ENCODE measurements at regions not wholly inside any gene's neighbourhood (a gene's known extent, or its start where the extent isn't known, plus 50 kb on each side); places are given as distances from the start of the nearest gene placed in this dataset.

DNA sequence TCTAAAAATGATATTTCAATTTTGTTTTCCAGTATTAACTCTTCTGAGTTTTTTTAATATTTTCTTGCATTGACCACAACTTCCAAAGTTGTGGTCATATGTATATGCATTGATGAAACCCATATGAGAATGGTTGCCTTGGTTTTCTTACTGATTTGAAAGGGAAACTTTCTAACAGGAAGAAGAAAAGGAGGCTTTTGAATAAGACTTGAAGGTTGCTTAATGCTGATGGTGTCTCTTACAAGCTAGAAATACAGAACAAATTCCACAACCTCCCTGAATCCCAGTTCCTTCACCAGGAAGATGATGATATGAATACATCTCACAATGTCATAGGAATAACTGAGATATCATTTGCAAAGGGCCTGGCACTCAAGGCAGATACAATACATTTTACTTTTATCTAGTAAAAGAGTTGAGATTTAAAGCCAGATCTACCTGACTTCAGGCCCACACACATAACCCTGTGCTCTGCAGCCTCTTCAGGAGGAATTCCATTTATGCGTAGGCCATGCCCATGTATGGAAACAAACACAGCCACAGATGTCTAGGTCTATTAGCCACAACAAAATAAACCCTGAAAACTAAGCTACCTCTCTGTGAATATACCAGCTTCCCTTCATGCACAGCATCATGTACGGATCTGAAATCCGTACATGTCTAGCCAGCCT, 165.4 kb upstream of the PLEKHG7 start:
- CTCF ChIA-PET = interaction anchor here (0.7 kb wide), 1 partner anchor 19 kb away, joined by 3 read pairs; no protein-coding TSS in a partner anchor
- no peak for TF ChIP-seq CTCF (IDR thresholded peaks at IDR 0.05; ENCODE audit: unreplicated experiment)
- no peak overlapping the region for H3K27ac Mint-ChIP-seq (ENCODE audit: low read depth, unreplicated experiment)
- H3K9me3 Mint-ChIP-seq (ENCODE audit: unreplicated experiment) = no peaks in the 10 kb centered on the region
- H3K4me3 Mint-ChIP-seq (ENCODE audit: unreplicated experiment) = no peak overlapping the region
- POLR2A ChIA-PET = no interaction called here
- no TSS peak for BruUV-seq (replicated peaks)
- no peak for DNase-seq (ENCODE audit: unreplicated experiment)
- no peaks in the 10 kb centered on the region for H3K27me3 Mint-ChIP-seq (ENCODE audit: insufficient read depth, unreplicated experiment)
- intact Hi-C loops (cut with micrococcal nuclease) = no loop called here
- peaks cover 9% of the 10 kb centered on the region for H3K4me1 Mint-ChIP-seq (ENCODE audit: insufficient read depth, unreplicated experiment)
- H3K36me3 Mint-ChIP-seq (ENCODE audit: insufficient read depth, unreplicated experiment) = no peaks in the 10 kb centered on the region

DNA sequence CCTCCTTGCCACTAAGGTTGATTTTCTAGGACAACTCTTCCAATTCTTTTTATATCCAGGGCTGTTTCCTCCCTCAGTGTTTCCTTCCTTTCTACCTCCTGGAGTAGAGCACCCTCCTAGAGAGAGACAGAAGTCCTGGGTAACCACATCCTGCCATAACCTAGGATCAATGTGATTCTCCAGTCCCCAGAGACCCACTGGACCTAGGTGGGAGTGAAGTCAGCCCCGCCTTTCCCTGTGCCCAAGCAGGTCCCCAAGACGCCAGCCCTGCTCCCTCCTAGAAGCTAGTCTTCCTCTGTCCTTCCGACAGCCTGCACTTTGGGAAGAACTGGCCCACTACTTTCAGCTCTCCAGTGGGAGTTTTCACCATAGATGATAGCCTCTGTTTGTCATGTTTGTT, 166.8 kb upstream of the PLEKHG7 start:
- no peaks in the 10 kb centered on the region for H3K27me3 Mint-ChIP-seq (ENCODE audit: insufficient read depth, unreplicated experiment)
- BruUV-seq (replicated peaks) = no TSS peak
- no peaks in the 10 kb centered on the region for H3K9me3 Mint-ChIP-seq (ENCODE audit: unreplicated experiment)
- peaks cover 9% of the 10 kb centered on the region for H3K4me1 Mint-ChIP-seq (ENCODE audit: insufficient read depth, unreplicated experiment)
- no peaks in the 10 kb centered on the region for H3K36me3 Mint-ChIP-seq (ENCODE audit: insufficient read depth, unreplicated experiment)
- no peak for DNase-seq (ENCODE audit: unreplicated experiment)
- ChIA-PET POLR2A (no interaction called here), CTCF (interaction anchor here (0.6 kb wide), 1 partner anchor 9 kb away, joined by 3 read pairs; no protein-coding TSS in a partner anchor)
- TF ChIP-seq CTCF (IDR thresholded peaks at IDR 0.05; ENCODE audit: unreplicated experiment) = no peak
- intact Hi-C loops (cut with micrococcal nuclease) = no loop called here
- H3K27ac Mint-ChIP-seq (ENCODE audit: low read depth, unreplicated experiment) = no peak overlapping the region
- H3K4me3 Mint-ChIP-seq (ENCODE audit: unreplicated experiment) = no peak overlapping the region

DNA sequence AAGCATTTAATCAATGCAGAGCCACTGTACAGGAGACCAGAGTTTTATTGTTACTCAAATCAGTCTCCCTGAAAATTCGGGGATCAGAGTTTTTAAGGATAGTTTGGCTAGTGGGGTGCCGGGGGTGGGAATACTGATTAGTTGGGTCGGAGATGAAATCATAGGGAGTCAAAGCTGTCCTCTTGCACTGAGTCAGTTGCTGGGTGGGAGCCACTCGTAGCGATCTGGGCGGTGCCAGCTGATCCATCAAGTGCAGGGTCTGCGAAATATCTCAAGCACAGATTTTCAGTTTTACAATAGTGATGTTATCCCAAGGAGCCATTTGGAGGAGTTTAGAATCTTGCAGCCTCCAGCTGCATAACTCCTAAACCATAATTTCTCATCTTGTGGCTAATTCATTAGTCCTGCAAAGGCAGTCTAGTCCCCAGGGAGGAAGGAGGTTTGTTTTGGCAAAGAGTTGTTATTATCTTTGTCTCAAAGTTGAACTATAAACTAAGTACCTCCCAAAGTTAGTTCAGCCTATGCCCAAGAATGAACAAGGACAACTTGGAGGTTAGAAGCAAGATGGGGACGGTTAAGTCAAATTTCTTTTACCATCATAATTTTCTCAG, 169.4 kb upstream of the PLEKHG7 start:
- no TSS peak for BruUV-seq (replicated peaks)
- POLR2A ChIA-PET = no interaction called here
- TF ChIP-seq CTCF (IDR thresholded peaks at IDR 0.05; ENCODE audit: unreplicated experiment) = no peak

DNA sequence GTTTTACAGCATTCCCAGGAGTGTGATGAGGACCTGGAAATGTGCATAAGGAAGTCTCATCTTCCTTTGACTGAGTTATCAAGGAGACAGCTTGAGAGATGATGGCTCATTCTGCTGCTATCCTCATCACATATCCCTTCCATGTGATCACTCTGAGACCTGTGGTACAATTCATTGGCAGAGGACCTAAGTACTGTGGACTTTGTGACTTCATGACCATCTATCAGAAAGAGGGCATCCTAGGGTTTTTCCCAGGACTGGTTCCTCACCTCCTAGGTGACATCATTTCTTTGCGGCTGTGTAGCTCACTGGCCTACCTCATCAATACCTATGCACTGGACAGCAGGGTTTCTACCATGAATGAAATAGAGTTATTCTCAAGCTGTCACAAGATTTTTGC, 172.1 kb upstream of the PLEKHG7 start:
- no peak for DNase-seq (ENCODE audit: unreplicated experiment)
- BruUV-seq (replicated peaks) = no TSS peak
- Mint-ChIP-seq H3K27me3 (ENCODE audit: insufficient read depth, unreplicated experiment) (no peaks in the 10 kb centered on the region), H3K27ac (ENCODE audit: low read depth, unreplicated experiment) (no peak overlapping the region), H3K4me3 (ENCODE audit: unreplicated experiment) (no peak overlapping the region), H3K36me3 (ENCODE audit: insufficient read depth, unreplicated experiment) (no peaks in the 10 kb centered on the region), H3K9me3 (ENCODE audit: unreplicated experiment) (no peaks in the 10 kb centered on the region), H3K4me1 (ENCODE audit: insufficient read depth, unreplicated experiment) (no peaks in the 10 kb centered on the region)
- no peak for TF ChIP-seq CTCF (IDR thresholded peaks at IDR 0.05; ENCODE audit: unreplicated experiment)
- ChIA-PET CTCF (interaction anchor here (0.6 to 0.9 kb wide), 2 partner anchors 15 to 1553 kb away, joined by 3 read pairs; no protein-coding TSS in a partner anchor), POLR2A (interaction anchor here (0.7 to 1.2 kb wide), 3 partner anchors 15 to 227 kb away, joined by 3 to 4 read pairs (median 3); no protein-coding TSS in a partner anchor)
- intact Hi-C loops (cut with micrococcal nuclease) = no loop called here

More for the DNA sequence above, 169.4 kb upstream of the PLEKHG7 start:
- no peak for DNase-seq (ENCODE audit: unreplicated experiment)
- Mint-ChIP-seq H3K9me3 (ENCODE audit: unreplicated experiment) (no peaks in the 10 kb centered on the region), H3K4me3 (ENCODE audit: unreplicated experiment) (no peak overlapping the region), H3K27me3 (ENCODE audit: insufficient read depth, unreplicated experiment) (no peaks in the 10 kb centered on the region), H3K4me1 (ENCODE audit: insufficient read depth, unreplicated experiment) (no peaks in the 10 kb centered on the region), H3K27ac (ENCODE audit: low read depth, unreplicated experiment) (no peak overlapping the region), H3K36me3 (ENCODE audit: insufficient read depth, unreplicated experiment) (no peaks in the 10 kb centered on the region)
- CTCF ChIA-PET = no interaction called here
- intact Hi-C loops (cut with micrococcal nuclease) = no loop called here

Measured in MCF 10A (cell line).